Stimulated activated CD8-positive, alpha-beta memory T cell treated with anti-CD3 and anti-CD28 coated beads, Interleukin-2, amount 100 ng/mL, for 48 hours (primary cell): ENCODE measurements at regions not wholly inside any gene's neighbourhood (a gene's known extent, or its start where the extent isn't known, plus 50 kb on each side); places are given as distances from the start of the nearest gene placed in this dataset.
"Not testable (repeated sequence)": the region's sequence is repeated elsewhere in the genome, so short reads cannot be mapped to it uniquely, and the experiment has no call there.

Experiments used
- DNase-seq, 2 donors: peaks; one replicate each; pipeline ENCODE4 v3.0.0-alpha.2; 2020; ENCODE audit warnings: low read depth in 2 of 2

- not testable (repeated sequence) for DNase-seq
Observed at GRCh38 chr13:22963384-22964053, 217.3 kb upstream of the SGCG start.

GRCh38 chr13:22964245-22964966 is 216.4 kb upstream of the SGCG start:
- no peak for DNase-seq

GRCh38 chr13:22965011-22965857 is 215.5 kb upstream of the SGCG start:
- not testable (repeated sequence) for DNase-seq

- DNase-seq = not testable (repeated sequence)
Observed at GRCh38 chr13:22965858-22966239, 214.9 kb upstream of the SGCG start.

GRCh38 chr13:22966753-22967152 is 214.0 kb upstream of the SGCG start:
- DNase-seq = not testable (repeated sequence)

- no peak for DNase-seq
Observed at GRCh38 chr13:22967669-22968068, 213.1 kb upstream of the SGCG start.

- no peak for DNase-seq
Observed at GRCh38 chr13:22979952-22980351, 200.8 kb upstream of the SGCG start.

GRCh38 chr13:22980936-22981335 is 199.8 kb upstream of the SGCG start:
- DNase-seq = no peak

- DNase-seq = no peak
Observed at GRCh38 chr13:22993148-22993547, 187.6 kb upstream of the SGCG start.

GRCh38 chr13:23003446-23003845 is 177.3 kb upstream of the SGCG start:
- no peak for DNase-seq

- no peak for DNase-seq
Observed at GRCh38 chr13:23007426-23007825, 173.4 kb upstream of the SGCG start.

- DNase-seq = no peak
Observed at GRCh38 chr13:23018143-23018542, 162.6 kb upstream of the SGCG start.

- DNase-seq = no peak
Observed at GRCh38 chr13:23020246-23020843, 160.4 kb upstream of the SGCG start.

- no peak for DNase-seq
Observed at GRCh38 chr13:23021906-23022305, 158.9 kb upstream of the SGCG start.

- no peak for DNase-seq
Observed at GRCh38 chr13:23022704-23023103, 158.1 kb upstream of the SGCG start.

- DNase-seq = no peak
Observed at GRCh38 chr13:23025864-23026608, 154.7 kb upstream of the SGCG start.

- no peak for DNase-seq
Observed at GRCh38 chr13:23039266-23039935, 141.4 kb upstream of the SGCG start.

- no peak for DNase-seq
Observed at GRCh38 chr13:23042181-23042580, 138.6 kb upstream of the SGCG start.

- no peak for DNase-seq
Observed at GRCh38 chr13:23044906-23045305, 135.9 kb upstream of the SGCG start.

GRCh38 chr13:23050126-23050525 is 130.7 kb upstream of the SGCG start:
- no peak for DNase-seq

- not testable (repeated sequence) for DNase-seq
Observed at GRCh38 chr13:23053711-23054110, 127.1 kb upstream of the SGCG start.
